ENCODE measurements at regions not wholly inside any gene's neighbourhood (a gene's known extent, or its start where the extent isn't known, plus 50 kb on each side); places are given as distances from the start of the nearest gene placed in this dataset.
"Not testable (repeated sequence)": the region's sequence is repeated elsewhere in the genome, so short reads cannot be mapped to it uniquely, and the experiment has no call there.

- not testable (repeated sequence) for H2BK5ac ChIP-seq (ENCODE audit: low read length); H3K27me3 ChIP-seq (ENCODE audit: control insufficient read depth in 3 of 3, insufficient read depth in 3 of 3, low read depth in 1 of 3, low read length in 3 of 3); H3K18ac ChIP-seq (ENCODE audit: low read length); H2AFZ ChIP-seq (ENCODE audit: low read length); H3K4ac ChIP-seq (ENCODE audit: low read length); H3K4me1 ChIP-seq (ENCODE audit: control insufficient read depth in 2 of 2, insufficient read depth in 1 of 2, low read depth in 1 of 2, low read length in 2 of 2); H2BK120ac ChIP-seq (ENCODE audit: low read depth, low read length); H3K4me3 ChIP-seq (ENCODE audit: low read length in 2 of 2); H3K14ac ChIP-seq (ENCODE audit: low read length); H3K9ac ChIP-seq (ENCODE audit: low read depth, low read length, poor library complexity); H4K91ac ChIP-seq (ENCODE audit: low read depth, low read length, poor library complexity); H3K27ac ChIP-seq (replicated peaks; ENCODE audit: low read length); H3K4me2 ChIP-seq (ENCODE audit: insufficient read depth, low read length, poor library complexity, severe bottlenecking); H2BK12ac ChIP-seq (ENCODE audit: low read length); H3K9me3 ChIP-seq (replicated peaks in 1 of 2; ENCODE audit: control insufficient read depth in 2 of 2, insufficient read depth in 1 of 2, low read depth in 1 of 2, low read length in 2 of 2); H3K36me3 ChIP-seq (replicated peaks in 1 of 2; ENCODE audit: control insufficient read depth in 2 of 2, insufficient read depth in 2 of 2, low read length in 2 of 2); H3K23ac ChIP-seq (ENCODE audit: low read depth, low read length, poor library complexity); H3K79me1 ChIP-seq (ENCODE audit: low read depth, low read length); H4K8ac ChIP-seq (ENCODE audit: low read depth, low read length); H2AK5ac ChIP-seq (ENCODE audit: low read depth, low read length); DNase-seq (ENCODE audit: low spot score); H2BK15ac ChIP-seq (ENCODE audit: low read length)
These were observed 173.0 kb upstream of the ZNF658 start for GRCh38 chr9:66727540-66727939.

GRCh38 chr9:66736686-66737085, 163.8 kb upstream of the ZNF658 start:
- not testable (repeated sequence) for H3K27ac ChIP-seq (replicated peaks; ENCODE audit: low read length); H3K4me1 ChIP-seq (ENCODE audit: control insufficient read depth in 2 of 2, insufficient read depth in 1 of 2, low read depth in 1 of 2, low read length in 2 of 2); H3K9ac ChIP-seq (ENCODE audit: low read depth, low read length, poor library complexity); H2BK15ac ChIP-seq (ENCODE audit: low read length); H4K8ac ChIP-seq (ENCODE audit: low read depth, low read length); H4K91ac ChIP-seq (ENCODE audit: low read depth, low read length, poor library complexity); H2BK12ac ChIP-seq (ENCODE audit: low read length); H2BK120ac ChIP-seq (ENCODE audit: low read depth, low read length); H2AFZ ChIP-seq (ENCODE audit: low read length); H3K79me1 ChIP-seq (ENCODE audit: low read depth, low read length); H3K9me3 ChIP-seq (replicated peaks in 1 of 2; ENCODE audit: control insufficient read depth in 2 of 2, insufficient read depth in 1 of 2, low read depth in 1 of 2, low read length in 2 of 2); H2AK5ac ChIP-seq (ENCODE audit: low read depth, low read length); DNase-seq (ENCODE audit: low spot score); H3K4me3 ChIP-seq (ENCODE audit: low read length in 2 of 2); H3K23ac ChIP-seq (ENCODE audit: low read depth, low read length, poor library complexity); H3K36me3 ChIP-seq (replicated peaks in 1 of 2; ENCODE audit: control insufficient read depth in 2 of 2, insufficient read depth in 2 of 2, low read length in 2 of 2); H3K4me2 ChIP-seq (ENCODE audit: insufficient read depth, low read length, poor library complexity, severe bottlenecking); H3K18ac ChIP-seq (ENCODE audit: low read length); H3K27me3 ChIP-seq (ENCODE audit: control insufficient read depth in 3 of 3, insufficient read depth in 3 of 3, low read depth in 1 of 3, low read length in 3 of 3); H3K14ac ChIP-seq (ENCODE audit: low read length); H3K4ac ChIP-seq (ENCODE audit: low read length); H2BK5ac ChIP-seq (ENCODE audit: low read length)

DNA sequence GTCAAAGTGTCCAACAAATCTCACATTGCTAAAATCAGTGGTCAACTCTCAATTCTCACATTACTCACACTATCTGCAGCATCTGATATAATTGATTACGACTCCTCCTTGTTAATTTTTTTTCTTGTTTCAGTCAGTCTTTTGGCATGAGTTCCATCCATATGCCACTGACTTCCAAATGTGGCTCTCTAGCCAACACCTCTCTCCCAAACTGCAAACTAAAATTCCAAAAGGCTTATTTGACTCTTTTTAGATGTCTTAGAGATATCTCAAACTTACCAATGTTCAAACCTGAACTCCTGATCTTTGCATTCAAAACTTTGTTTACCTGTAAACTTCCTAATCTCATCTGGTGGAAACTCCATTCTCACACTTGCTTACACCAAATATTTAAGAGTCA, 162.1 kb upstream of the ZNF658 start:
- H2BK5ac ChIP-seq (ENCODE audit: low read length); H2BK12ac ChIP-seq (ENCODE audit: low read length); H3K4me1 ChIP-seq (ENCODE audit: control insufficient read depth in 2 of 2, insufficient read depth in 1 of 2, low read depth in 1 of 2, low read length in 2 of 2); H3K4ac ChIP-seq (ENCODE audit: low read length); H3K18ac ChIP-seq (ENCODE audit: low read length); H2AFZ ChIP-seq (ENCODE audit: low read length); H3K23ac ChIP-seq (ENCODE audit: low read depth, low read length, poor library complexity); H3K36me3 ChIP-seq (replicated peaks in 1 of 2; ENCODE audit: control insufficient read depth in 2 of 2, insufficient read depth in 2 of 2, low read length in 2 of 2); H4K8ac ChIP-seq (ENCODE audit: low read depth, low read length); H3K4me3 ChIP-seq (ENCODE audit: low read length in 2 of 2); H3K4me2 ChIP-seq (ENCODE audit: insufficient read depth, low read length, poor library complexity, severe bottlenecking); H3K27me3 ChIP-seq (ENCODE audit: control insufficient read depth in 3 of 3, insufficient read depth in 3 of 3, low read depth in 1 of 3, low read length in 3 of 3); H2AK5ac ChIP-seq (ENCODE audit: low read depth, low read length); H3K27ac ChIP-seq (replicated peaks; ENCODE audit: low read length); DNase-seq (ENCODE audit: low spot score); H4K91ac ChIP-seq (ENCODE audit: low read depth, low read length, poor library complexity); H2BK120ac ChIP-seq (ENCODE audit: low read depth, low read length); H3K79me1 ChIP-seq (ENCODE audit: low read depth, low read length); H3K14ac ChIP-seq (ENCODE audit: low read length); H3K9ac ChIP-seq (ENCODE audit: low read depth, low read length, poor library complexity); H2BK15ac ChIP-seq (ENCODE audit: low read length); H3K9me3 ChIP-seq (replicated peaks in 1 of 2; ENCODE audit: control insufficient read depth in 2 of 2, insufficient read depth in 1 of 2, low read depth in 1 of 2, low read length in 2 of 2): not testable (repeated sequence)
- WGBS, 2 donors (ENCODE audit: extremely low coverage in 2 of 2, insufficient read length in 2 of 2, insufficient replicate concordance in 1 of 2), result no CpG with 5 or more reads among the region's 1 CpG

- H3K9ac ChIP-seq (ENCODE audit: low read depth, low read length, poor library complexity); H2BK15ac ChIP-seq (ENCODE audit: low read length); H3K27me3 ChIP-seq (ENCODE audit: control insufficient read depth in 3 of 3, insufficient read depth in 3 of 3, low read depth in 1 of 3, low read length in 3 of 3); H4K8ac ChIP-seq (ENCODE audit: low read depth, low read length); H2BK5ac ChIP-seq (ENCODE audit: low read length); DNase-seq (ENCODE audit: low spot score); H3K79me1 ChIP-seq (ENCODE audit: low read depth, low read length); H3K18ac ChIP-seq (ENCODE audit: low read length); H3K4ac ChIP-seq (ENCODE audit: low read length); H2AFZ ChIP-seq (ENCODE audit: low read length); H3K9me3 ChIP-seq (replicated peaks in 1 of 2; ENCODE audit: control insufficient read depth in 2 of 2, insufficient read depth in 1 of 2, low read depth in 1 of 2, low read length in 2 of 2); H3K4me3 ChIP-seq (ENCODE audit: low read length in 2 of 2); H2BK12ac ChIP-seq (ENCODE audit: low read length); H2BK120ac ChIP-seq (ENCODE audit: low read depth, low read length); H3K4me1 ChIP-seq (ENCODE audit: control insufficient read depth in 2 of 2, insufficient read depth in 1 of 2, low read depth in 1 of 2, low read length in 2 of 2); H2AK5ac ChIP-seq (ENCODE audit: low read depth, low read length); H3K27ac ChIP-seq (replicated peaks; ENCODE audit: low read length); H3K23ac ChIP-seq (ENCODE audit: low read depth, low read length, poor library complexity); H3K4me2 ChIP-seq (ENCODE audit: insufficient read depth, low read length, poor library complexity, severe bottlenecking); H3K14ac ChIP-seq (ENCODE audit: low read length); H3K36me3 ChIP-seq (replicated peaks in 1 of 2; ENCODE audit: control insufficient read depth in 2 of 2, insufficient read depth in 2 of 2, low read length in 2 of 2); H4K91ac ChIP-seq (ENCODE audit: low read depth, low read length, poor library complexity): not testable (repeated sequence)
- WGBS, 2 donors (ENCODE audit: extremely low coverage in 2 of 2, insufficient read length in 2 of 2, insufficient replicate concordance in 1 of 2), result no CpG with 5 or more reads among the region's 4 CpGs
These were observed 160.4 kb upstream of the ZNF658 start for GRCh38 chr9:66740136-66740535.
